HepG2 (cell line): ENCODE measurements at regions not wholly inside any gene's neighbourhood (a gene's known extent, or its start where the extent isn't known, plus 50 kb on each side); places are given as distances from the start of the nearest gene placed in this dataset.

Experiments used
- AHDC1 ChIP-seq: sonication (generic); formaldehyde crosslinking; IDR thresholded peaks from 2 replicates; pipeline ENCODE4 v1.5.1; 2020; ENCODE audit warnings: mild to moderate bottlenecking, missing genetic modification reagents, borderline replicate concordance
- ARID2 ChIP-seq: sonication (generic); formaldehyde crosslinking; IDR thresholded peaks from 2 replicates; pipeline ENCODE4 v1.8.1; 2022; ENCODE audit warnings: mild to moderate bottlenecking, missing genetic modification reagents, borderline replicate concordance
- KDM4B ChIP-seq: sonication (generic); formaldehyde crosslinking; IDR thresholded peaks from 2 replicates; pipeline ENCODE4 v1.4.0; 2020; ENCODE audit warnings: missing genetic modification reagents
- KLF16 ChIP-seq, 2 experiments: sonication (generic) in 1 of 2; formaldehyde crosslinking in 1 of 2; IDR thresholded peaks; 2 replicates each; pipeline versions ENCODE4 v1.6.1 to v1.8.0; 2016 to 2023; ENCODE audit warnings: missing genetic modification reagents in 2 of 2, missing compliant biosample characterization in 1 of 2
- NFE2 ChIP-seq: sonication (generic); formaldehyde crosslinking; IDR thresholded peaks from 2 replicates; pipeline ENCODE4 v1.4.0; 2020; ENCODE audit warnings: missing genetic modification reagents
- NR1H2 ChIP-seq: sonication (generic); formaldehyde crosslinking; IDR thresholded peaks from 2 replicates; pipeline ENCODE4 v1.8.1; 2022; ENCODE audit warnings: low read depth, missing genetic modification reagents, borderline replicate concordance
- POLR2AphosphoS5 ChIP-seq: IDR thresholded peaks from 2 replicates; pipeline ENCODE4 v1.6.1; 2012; ENCODE audit warnings: low read depth, low read length
- PRPF4 ChIP-seq: fragments of 200-400 bp; formaldehyde crosslinking; IDR thresholded peaks from 2 replicates; pipeline ENCODE4 v1.6.1; 2016; ENCODE audit warnings: low read length, low read depth; ENCODE audit not compliant: poor library complexity, severe bottlenecking
- RBAK ChIP-seq: sonication (generic); formaldehyde crosslinking; IDR thresholded peaks from 2 replicates; pipeline ENCODE4 v1.5.1; 2020; ENCODE audit warnings: mild to moderate bottlenecking, missing genetic modification reagents
- REPIN1 ChIP-seq: sonication (generic); formaldehyde crosslinking; IDR thresholded peaks from 2 replicates; pipeline ENCODE4 v1.8.0; 2022; ENCODE audit warnings: missing genetic modification reagents, low read depth, mild to moderate bottlenecking, borderline replicate concordance
- SETDB1 ChIP-seq: sonication (generic); formaldehyde crosslinking; IDR thresholded peaks from 2 replicates; pipeline ENCODE4 v1.5.1; 2020; ENCODE audit warnings: missing genetic modification reagents, mild to moderate bottlenecking, borderline replicate concordance
- SIX4 ChIP-seq: sonication (generic); formaldehyde crosslinking; IDR thresholded peaks from 2 replicates; pipeline ENCODE4 v1.4.0; 2020; ENCODE audit warnings: missing genetic modification reagents
- ZNF275 ChIP-seq: sonication (generic); formaldehyde crosslinking; IDR thresholded peaks from 2 replicates; pipeline ENCODE4 v1.8.0; 2022; ENCODE audit warnings: missing genetic modification reagents, mild to moderate bottlenecking, inconsistent platforms, borderline replicate concordance
- ZNF432 ChIP-seq: sonication (generic); formaldehyde crosslinking; IDR thresholded peaks from 2 replicates; pipeline ENCODE4 v1.5.0; 2020; ENCODE audit warnings: missing genetic modification reagents, mild to moderate bottlenecking, borderline replicate concordance
- ZNF460 ChIP-seq: sonication (generic); formaldehyde crosslinking; IDR thresholded peaks from 2 replicates; pipeline ENCODE4 v1.5.1; 2020; ENCODE audit warnings: missing genetic modification reagents, mild to moderate bottlenecking, borderline replicate concordance
- ZNF510 ChIP-seq: sonication (generic); formaldehyde crosslinking; IDR thresholded peaks from 2 replicates; pipeline ENCODE4 v1.4.0; 2020; ENCODE audit warnings: low read depth, mild to moderate bottlenecking, missing genetic modification reagents
- TF ChIP-seq, protein P1 (sequence below): sonication (generic); formaldehyde crosslinking; IDR thresholded peaks from 2 replicates; pipeline ENCODE4 v1.5.0; 2020; ENCODE audit warnings: mild to moderate bottlenecking, low read depth, missing genetic modification reagents, borderline replicate concordance
- TF ChIP-seq, protein P2 (sequence below): conservative IDR thresholded peaks from 2 replicates; pipeline ENCODE4 v1.6.1; 2018; ENCODE audit warnings: missing genetic modification reagents

DNA sequence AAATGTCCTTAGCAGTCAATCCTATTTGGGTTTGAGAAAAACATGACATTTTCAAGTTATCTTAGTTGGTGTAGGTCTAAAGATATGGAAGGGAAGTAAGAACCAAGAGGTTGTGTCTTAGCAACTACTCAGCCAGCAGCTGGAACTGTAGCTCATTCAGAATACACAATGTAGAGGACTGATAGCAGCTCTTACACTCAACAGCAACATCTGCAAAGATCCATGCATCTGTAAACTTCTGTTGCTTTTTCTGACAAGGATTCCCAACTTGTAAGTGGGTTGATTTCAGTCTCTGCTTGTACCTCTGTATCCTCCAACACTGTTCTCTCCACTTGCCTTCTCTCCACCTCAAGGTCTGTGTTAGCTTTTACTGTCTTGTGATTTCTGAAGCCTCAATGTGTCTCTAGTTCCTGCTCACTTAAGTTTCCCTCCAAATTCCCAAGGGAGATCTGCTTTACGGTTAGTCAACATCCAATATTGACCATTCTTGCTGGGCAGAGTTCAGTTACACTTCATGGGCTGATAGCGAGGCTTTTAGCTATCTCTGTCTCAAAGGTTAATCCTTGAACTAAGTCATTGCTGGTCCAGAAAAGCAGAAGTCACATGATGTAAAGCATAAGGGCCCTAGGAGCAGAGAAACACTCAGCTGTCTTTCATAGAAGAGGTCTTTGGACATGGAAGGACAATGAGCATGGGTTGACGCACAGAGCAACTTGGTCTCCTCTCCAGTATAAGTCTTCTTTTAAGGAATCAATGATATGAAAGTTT, 71.6 kb upstream of the LGSN start (continued):
- TF ChIP-seq ZNF460 (no peak; the same call in 1 of the 2 replicates), ZNF275 (CRISPR knock-in tag) (peak; percentile 90; the same call in 1 of the 2 replicates), ARID2 (CRISPR knock-in tag) (no peak), PRPF4 (no peak), POLR2AphosphoS5 (peak; percentile 48; the same call in 1 of the 2 replicates), AHDC1 (CRISPR knock-in tag) (peak; percentile 98), RBAK (CRISPR knock-in tag) (peak; percentile 74; the same call in 1 of the 2 replicates), NR1H2 (no peak), SETDB1 (CRISPR knock-in tag) (no peak), ZNF510 (CRISPR knock-in tag) (no peak), SIX4 (CRISPR knock-in tag) (peak; percentile 93), KLF16 (CRISPR knock-in tag; IDR thresholded peaks at IDR 0.05) (peak in 1 of 2 experiments; percentile 93; a peak in 2 of 4 replicates), KDM4B (CRISPR knock-in tag) (peak; percentile 96), ZNF432 (CRISPR knock-in tag) (no peak), REPIN1 (peak; percentile 97), NFE2 (CRISPR knock-in tag) (no peak)
- TF ChIP-seq, protein P1, sequence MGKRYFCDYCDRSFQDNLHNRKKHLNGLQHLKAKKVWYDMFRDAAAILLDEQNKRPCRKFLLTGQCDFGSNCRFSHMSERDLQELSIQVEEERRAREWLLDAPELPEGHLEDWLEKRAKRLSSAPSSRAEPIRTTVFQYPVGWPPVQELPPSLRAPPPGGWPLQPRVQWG (CRISPR knock-in tag), result no peak
- TF ChIP-seq, protein P2, sequence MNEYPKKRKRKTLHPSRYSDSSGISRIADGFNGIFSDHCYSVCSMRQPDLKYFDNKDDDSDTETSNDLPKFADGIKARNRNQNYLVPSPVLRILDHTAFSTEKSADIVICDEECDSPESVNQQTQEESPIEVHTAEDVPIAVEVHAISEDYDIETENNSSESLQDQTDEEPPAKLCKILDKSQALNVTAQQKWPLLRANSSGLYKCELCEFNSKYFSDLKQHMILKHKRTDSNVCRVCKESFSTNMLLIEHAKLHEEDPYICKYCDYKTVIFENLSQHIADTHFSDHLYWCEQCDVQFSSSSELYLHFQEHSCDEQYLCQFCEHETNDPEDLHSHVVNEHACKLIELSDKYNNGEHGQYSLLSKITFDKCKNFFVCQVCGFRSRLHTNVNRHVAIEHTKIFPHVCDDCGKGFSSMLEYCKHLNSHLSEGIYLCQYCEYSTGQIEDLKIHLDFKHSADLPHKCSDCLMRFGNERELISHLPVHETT (CRISPR knock-in tag), result peak; percentile 69
